Esophagus squamous epithelium (tissue), 4 donors: ENCODE measurements at regions not wholly inside any gene's neighbourhood (a gene's known extent, or its start where the extent isn't known, plus 50 kb on each side); places are given as distances from the start of the nearest gene placed in this dataset.

Source experiments
- CTCF ChIP-seq, 6 experiments: fragments of 450-650 bp in 4 of 6; fragments of 200-600 bp in 2 of 6; sonication (generic) in 2 of 6; IDR thresholded peaks; one replicate each; pipeline ENCODE4 v1.5.1; 2016 to 2019; ENCODE audit warnings: antibody characterized with exemption in 6 of 6, mild to moderate bottlenecking in 4 of 6, moderate library complexity in 4 of 6
- POLR2A ChIP-seq, 4 donors: fragments of 450-650 bp; IDR thresholded peaks; one replicate each; pipeline ENCODE4 v1.6.1; 2017; ENCODE audit warnings: antibody characterized with exemption in 4 of 4, mild to moderate bottlenecking in 4 of 4, moderate library complexity in 3 of 4

GRCh38 chr6:165842281-165842936 lies 179.4 kb upstream of the PDE10A start:
- TF ChIP-seq CTCF (IDR thresholded peaks at IDR 0.05) = no peak
- no peak for TF ChIP-seq POLR2A (IDR thresholded peaks at IDR 0.05)
